GM18502 (cell line): ENCODE measurements at regions not wholly inside any gene's neighbourhood (a gene's known extent, or its start where the extent isn't known, plus 50 kb on each side); places are given as distances from the start of the nearest gene placed in this dataset.
A peak's percentile ranks its signal among the peaks of the same experiment; 100 is the strongest.

Experiments
- ATAC-seq: cut with Tn5 transposase; IDR thresholded peaks from one replicate; pipeline ENCODE4 v1.9.1; 2021; ENCODE audit warnings: mild to moderate bottlenecking; ENCODE audit not compliant: unreplicated experiment, poor library complexity

DNA sequence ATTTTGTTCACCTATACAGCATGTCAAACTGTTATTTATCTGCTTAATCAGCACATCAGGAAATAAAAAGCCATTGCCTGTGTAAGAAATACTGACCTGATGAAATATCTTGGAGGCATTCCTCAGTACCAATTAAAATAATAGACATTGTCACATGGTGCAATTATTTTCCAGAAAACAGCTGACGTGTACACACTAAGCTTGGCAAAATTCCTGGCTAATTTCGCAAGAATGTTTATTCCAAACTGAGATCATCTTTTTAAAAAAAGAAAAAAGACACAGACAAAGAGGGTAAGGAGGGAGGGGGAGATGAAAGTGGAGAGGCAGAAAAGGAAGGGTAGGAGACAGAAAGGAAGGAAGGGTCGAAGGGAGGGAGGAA is 61.9 kb upstream of the NFKB1 start:
- ATAC-seq: no peak

DNA sequence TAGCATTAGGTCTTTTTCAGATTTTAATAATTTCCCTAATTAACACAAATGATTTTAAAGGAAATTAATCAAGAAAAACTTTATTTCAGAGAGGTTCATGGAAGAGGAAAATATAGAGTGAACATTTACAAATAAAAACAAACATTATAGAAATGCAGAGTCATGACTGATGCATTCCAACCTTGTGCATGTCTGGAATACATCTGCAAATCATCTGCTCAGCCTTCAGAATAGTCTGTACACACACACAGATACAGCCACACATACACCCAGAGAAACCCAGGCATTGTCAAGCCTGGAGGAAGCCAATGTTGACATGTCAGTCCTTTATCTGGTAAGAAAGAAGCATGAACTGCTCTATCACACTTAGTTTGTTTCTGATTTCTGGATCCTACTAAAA is 61.3 kb upstream of the NFKB1 start:
- ATAC-seq: no peak

DNA sequence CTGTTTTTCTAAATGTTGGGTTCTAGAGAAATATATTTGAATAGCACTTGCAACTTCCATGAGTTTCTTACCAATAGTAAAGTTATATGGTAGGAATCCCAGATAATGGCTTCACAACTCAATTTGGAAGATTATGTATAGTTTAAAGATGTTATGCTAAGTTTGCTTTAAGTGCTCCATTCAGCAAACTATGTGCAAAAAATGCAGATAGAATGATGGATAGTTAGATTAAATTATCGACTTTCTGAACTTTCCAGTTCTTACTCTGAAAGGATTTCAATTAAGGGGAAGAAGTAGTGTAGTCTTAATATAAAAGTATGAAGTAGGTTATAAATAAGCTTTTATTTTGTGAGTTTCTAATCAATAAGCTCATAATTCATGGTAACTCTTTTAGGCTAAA is 60.7 kb upstream of the NFKB1 start:
- ATAC-seq: no peak

DNA sequence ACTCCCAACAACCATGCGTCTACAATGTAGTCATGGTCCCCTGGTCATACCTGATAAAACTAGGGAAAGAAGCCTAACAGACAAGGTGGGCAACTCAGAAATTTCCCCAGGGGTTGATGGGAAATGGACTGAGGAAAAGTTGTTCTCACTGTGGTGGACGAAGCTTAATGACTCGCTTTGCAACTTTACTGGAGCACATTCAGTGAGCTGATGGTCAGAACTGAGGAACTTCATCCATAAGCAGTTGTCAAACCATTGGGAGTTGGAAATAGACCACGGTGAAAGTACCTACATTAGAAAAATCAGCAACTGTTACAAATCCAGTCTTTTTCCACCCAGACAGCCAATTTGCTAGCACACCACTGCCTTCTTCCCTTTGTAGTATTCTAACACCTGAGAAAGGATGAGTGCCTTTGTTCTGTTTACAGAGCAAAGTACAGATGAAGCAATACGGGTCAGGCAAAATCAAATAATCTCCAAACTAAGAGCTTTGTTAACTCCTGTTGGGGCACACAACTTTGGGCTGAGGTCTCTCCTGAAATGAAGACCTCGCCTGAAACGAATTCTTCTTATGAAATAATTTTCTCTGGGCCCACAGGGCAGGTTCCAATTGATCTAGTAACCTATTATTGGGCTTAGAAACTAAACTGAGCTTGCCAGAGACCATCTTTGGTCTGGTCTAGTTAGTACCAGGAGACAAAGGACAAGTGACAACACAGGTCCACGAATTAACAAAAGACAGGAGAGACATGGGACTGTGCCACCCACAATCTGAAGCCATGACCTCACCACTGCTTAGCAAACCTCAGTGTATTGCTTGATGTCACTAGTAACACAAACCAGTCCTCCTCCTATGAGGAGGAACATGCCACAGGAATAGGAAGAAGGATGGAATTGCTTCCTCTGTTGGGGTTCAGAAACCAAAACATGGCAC is 58.9 kb upstream of the NFKB1 start:
- no peak for ATAC-seq

DNA sequence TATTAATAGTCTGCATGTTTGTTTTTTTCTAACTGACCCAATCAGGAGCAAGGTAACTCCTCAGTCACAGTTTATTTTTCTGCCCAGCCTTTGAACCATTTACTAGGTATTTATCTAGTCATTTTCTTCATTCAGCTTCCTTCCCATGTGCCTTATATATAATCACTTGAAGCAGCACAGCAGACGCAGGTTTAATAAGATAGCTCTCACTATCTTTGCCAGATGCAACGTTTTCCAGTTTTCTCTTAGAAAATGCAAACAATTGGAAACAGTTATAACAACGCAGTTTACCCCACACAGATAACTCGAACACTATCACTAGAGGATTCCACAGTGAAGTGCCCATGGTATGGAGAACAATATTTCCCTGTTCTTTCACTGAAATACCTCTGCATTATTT is 56.4 kb upstream of the NFKB1 start:
- ATAC-seq: no peak

DNA sequence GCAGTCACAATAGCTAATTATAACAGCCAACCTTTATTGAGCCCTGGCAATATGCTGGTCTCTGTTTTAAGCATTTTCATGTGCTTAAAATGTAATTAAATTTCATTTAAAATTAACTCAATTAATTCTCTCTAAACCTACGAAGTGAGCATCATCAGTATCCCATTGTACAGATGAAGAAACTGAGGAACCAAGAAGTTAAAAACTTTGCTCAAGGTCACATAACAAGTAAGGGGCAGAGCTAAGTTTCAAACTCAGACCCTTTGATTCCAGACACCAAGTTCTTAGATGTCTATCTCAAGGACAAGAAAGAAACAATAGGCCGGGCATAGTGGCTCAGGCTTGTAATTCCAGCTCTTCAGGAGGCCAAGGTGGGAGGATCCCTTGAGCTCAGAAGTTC is 55.9 kb upstream of the NFKB1 start:
- ATAC-seq: no peak

DNA sequence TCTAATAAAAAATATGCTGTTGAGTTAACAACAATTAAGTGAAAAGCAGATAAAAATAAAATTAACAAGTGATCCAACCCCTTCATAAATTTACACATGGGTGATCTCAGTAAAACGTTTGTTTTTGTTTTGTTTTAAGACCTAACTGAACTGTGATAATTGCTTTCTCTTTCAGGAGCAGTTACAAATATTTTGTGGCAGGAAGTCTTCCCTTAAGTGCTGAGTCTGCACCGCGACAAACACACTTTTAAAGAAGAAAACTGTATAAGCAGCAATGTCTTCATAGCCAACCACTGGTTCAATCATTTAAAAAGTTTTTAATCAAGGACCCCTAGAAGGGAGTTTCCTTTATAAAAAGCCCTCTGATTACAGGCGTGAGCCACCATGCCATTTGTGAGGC is 53.7 kb upstream of the NFKB1 start:
- ATAC-seq: peak; percentile 44

DNA sequence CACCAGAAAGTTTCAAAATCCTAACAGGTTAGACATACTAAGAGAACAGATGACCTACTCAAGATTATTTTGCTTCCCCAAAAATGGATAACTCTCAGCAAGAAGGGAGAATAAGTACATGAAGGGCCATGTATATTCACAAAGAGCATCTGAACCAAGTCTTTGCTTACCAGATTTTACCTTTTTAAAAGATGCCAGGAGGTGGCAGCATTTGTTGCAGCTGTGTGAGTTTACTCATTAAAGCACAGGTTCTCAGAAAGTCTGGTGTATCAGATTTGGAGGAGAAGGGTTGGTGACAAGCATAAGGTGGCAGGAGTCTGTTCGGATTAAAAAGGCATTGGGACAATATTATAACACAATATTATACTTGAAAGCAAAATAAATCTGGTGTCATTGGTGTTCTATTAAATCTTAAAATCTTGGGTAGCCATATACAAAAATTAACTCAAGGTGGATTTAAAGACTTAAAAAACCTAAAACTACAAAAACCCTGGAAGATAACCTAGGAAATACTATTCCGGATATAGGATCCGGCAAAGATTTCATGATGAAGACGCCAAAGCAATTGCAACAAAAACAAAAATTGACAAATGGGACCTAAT is 51.3 kb upstream of the NFKB1 start:
- ATAC-seq: peak; percentile 86

DNA sequence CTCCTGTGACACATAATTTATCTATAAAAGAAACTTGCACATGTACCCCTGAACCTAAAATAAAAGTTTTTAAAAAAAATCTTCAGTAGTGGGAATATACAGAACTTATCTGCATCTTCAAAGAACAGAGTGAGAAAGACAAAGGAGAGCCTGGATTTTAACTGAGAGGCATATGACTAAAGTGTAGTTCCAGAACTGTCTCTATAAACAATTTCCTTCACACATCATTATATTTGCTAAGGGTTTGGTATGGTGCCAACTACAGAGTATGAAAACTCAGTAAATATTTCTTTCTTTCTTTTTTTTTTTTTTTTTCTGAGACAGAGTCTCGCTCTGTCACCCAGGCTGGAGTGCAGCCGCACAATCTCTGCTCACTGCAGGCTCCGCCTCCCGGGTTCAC is 49.9 kb upstream of the NFKB1 start:
- ATAC-seq: no peak
